Uterus (tissue), 3 donors: ENCODE measurements at regions not wholly inside any gene's neighbourhood (a gene's known extent, or its start where the extent isn't known, plus 50 kb on each side); places are given as distances from the start of the nearest gene placed in this dataset.
"Not testable (repeated sequence)": the region's sequence is repeated elsewhere in the genome, so short reads cannot be mapped to it uniquely, and the experiment has no call there.

Experiments used
- DNase-seq, 2 donors: peaks; one replicate each; pipeline ENCODE4 v3.0.0-alpha.2; 2019 to 2020
- H3K27ac ChIP-seq, 2 donors: fragments of 200-600 bp; sonication (generic); 1 replicate in 1 of 2; 2 replicates in 1 of 2; pipeline ENCODE4 v1.5.1; 2016 to 2018
- H3K27me3 ChIP-seq, 2 donors: fragments of 200-600 bp; sonication (generic); one replicate each; pipeline ENCODE4 v1.5.1; 2018 to 2019; ENCODE audit warnings: control low read depth in 1 of 2
- H3K36me3 ChIP-seq, 2 donors: fragments of 200-600 bp; sonication (generic); one replicate each; pipeline ENCODE4 v1.5.1; 2019; ENCODE audit warnings: control low read depth in 1 of 2
- H3K4me1 ChIP-seq, 2 donors: fragments of 200-600 bp; sonication (generic); one replicate each; pipeline ENCODE4 v1.5.1; 2018 to 2019; ENCODE audit warnings: control low read depth in 1 of 2
- H3K4me3 ChIP-seq, 2 donors: fragments of 200-600 bp; sonication (generic); 1 replicate in 1 of 2; 2 replicates in 1 of 2; pipeline ENCODE4 v1.5.1; 2018 to 2019; ENCODE audit warnings: mild to moderate bottlenecking in 1 of 2
- H3K9me3 ChIP-seq, 2 donors: fragments of 200-600 bp; sonication (generic); one replicate each; pipeline ENCODE4 v1.5.1; 2019; ENCODE audit warnings: control low read depth in 1 of 2
- POLR2A ChIP-seq, 2 donors: fragments of 450-650 bp; IDR thresholded peaks; one replicate each; pipeline ENCODE4 v1.6.1; 2016; ENCODE audit warnings: antibody characterized with exemption in 2 of 2, mild to moderate bottlenecking in 1 of 2, moderate library complexity in 1 of 2
- intact Hi-C: fragments of 100-400 bp; cut with DNase I; formaldehyde crosslinking; loops from one replicate; pipeline ENCODE4 v1.15.1; 2023; ENCODE audit warnings: low total_unique reads
- TF ChIP-seq, protein P1 (sequence below), 4 experiments: fragments of 200-600 bp in 2 of 4; fragments of 450-650 bp in 2 of 4; sonication (generic) in 2 of 4; IDR thresholded peaks; one replicate each; pipeline ENCODE4 v1.5.1; 2016 to 2019; ENCODE audit warnings: antibody characterized with exemption in 4 of 4, mild to moderate bottlenecking in 2 of 4, moderate library complexity in 1 of 4
- donor health status: DM: yes; HTN: yes; CAD: no.

DNA sequence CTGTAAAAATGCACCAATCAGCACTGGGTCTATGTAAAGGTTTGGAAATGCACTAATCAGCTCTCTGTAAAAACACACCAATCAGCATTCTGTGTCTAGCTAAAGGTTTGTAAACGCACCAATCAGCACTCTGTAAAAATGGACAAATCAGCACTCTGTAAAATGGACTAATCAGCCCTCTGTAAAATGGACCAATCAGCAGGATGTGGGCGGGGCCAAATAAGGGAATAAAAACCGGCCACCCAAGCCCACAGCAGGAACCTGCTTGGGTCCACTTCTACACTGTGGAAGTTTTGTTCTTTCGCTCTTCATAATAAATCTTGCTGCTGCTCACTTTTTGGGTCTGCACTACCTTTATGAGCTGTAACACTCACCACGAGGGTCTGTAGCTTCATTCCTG is 101.0 kb downstream of the SMC2 start:
- H3K4me1 ChIP-seq, H3K27ac ChIP-seq, H3K9me3 ChIP-seq, DNase-seq, H3K36me3 ChIP-seq, H3K4me3 ChIP-seq, intact Hi-C loops, H3K27me3 ChIP-seq: not testable (repeated sequence)

GRCh38 chr9:104200456-104200994 is 106.4 kb downstream of the SMC2 start:
- no peak overlapping the region for H3K27ac ChIP-seq
- no peaks in the 10 kb centered on the region for H3K36me3 ChIP-seq
- no peaks in the 10 kb centered on the region for H3K9me3 ChIP-seq
- no peak overlapping the region for H3K4me3 ChIP-seq
- H3K27me3 ChIP-seq = no peaks in the 10 kb centered on the region
- no peak for DNase-seq
- intact Hi-C loops = no loop called here
- no peaks in the 10 kb centered on the region for H3K4me1 ChIP-seq
- no peak for TF ChIP-seq POLR2A (IDR thresholded peaks at IDR 0.05)
- TF ChIP-seq, protein P1, sequence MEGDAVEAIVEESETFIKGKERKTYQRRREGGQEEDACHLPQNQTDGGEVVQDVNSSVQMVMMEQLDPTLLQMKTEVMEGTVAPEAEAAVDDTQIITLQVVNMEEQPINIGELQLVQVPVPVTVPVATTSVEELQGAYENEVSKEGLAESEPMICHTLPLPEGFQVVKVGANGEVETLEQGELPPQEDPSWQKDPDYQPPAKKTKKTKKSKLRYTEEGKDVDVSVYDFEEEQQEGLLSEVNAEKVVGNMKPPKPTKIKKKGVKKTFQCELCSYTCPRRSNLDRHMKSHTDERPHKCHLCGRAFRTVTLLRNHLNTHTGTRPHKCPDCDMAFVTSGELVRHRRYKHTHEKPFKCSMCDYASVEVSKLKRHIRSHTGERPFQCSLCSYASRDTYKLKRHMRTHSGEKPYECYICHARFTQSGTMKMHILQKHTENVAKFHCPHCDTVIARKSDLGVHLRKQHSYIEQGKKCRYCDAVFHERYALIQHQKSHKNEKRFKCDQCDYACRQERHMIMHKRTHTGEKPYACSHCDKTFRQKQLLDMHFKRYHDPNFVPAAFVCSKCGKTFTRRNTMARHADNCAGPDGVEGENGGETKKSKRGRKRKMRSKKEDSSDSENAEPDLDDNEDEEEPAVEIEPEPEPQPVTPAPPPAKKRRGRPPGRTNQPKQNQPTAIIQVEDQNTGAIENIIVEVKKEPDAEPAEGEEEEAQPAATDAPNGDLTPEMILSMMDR (IDR thresholded peaks at IDR 0.05) = no peak

- Histone ChIP-seq H3K36me3 (no peaks in the 10 kb centered on the region), H3K27ac (no peak overlapping the region), H3K4me1 (no peaks in the 10 kb centered on the region), H3K9me3 (no peaks in the 10 kb centered on the region), H3K27me3 (no peaks in the 10 kb centered on the region), H3K4me3 (no peak overlapping the region)
- intact Hi-C loops = no loop called here
- DNase-seq = no peak
- TF ChIP-seq, protein P1 (IDR thresholded peaks at IDR 0.05) = no peak
- no peak for TF ChIP-seq POLR2A (IDR thresholded peaks at IDR 0.05)
Measured at GRCh38 chr9:104206766-104207165, 112.7 kb downstream of the SMC2 start.

GRCh38 chr9:104209387-104209786 is 115.3 kb downstream of the SMC2 start:
- Histone ChIP-seq H3K27ac (no peak overlapping the region), H3K4me3 (no peak overlapping the region), H3K36me3 (no peaks in the 10 kb centered on the region), H3K9me3 (no peaks in the 10 kb centered on the region), H3K4me1 (no peaks in the 10 kb centered on the region), H3K27me3 (no peaks in the 10 kb centered on the region)
- intact Hi-C loops = no loop called here
- TF ChIP-seq POLR2A (IDR thresholded peaks at IDR 0.05) = no peak
- TF ChIP-seq, protein P1 (IDR thresholded peaks at IDR 0.05) = no peak
- no peak for DNase-seq

GRCh38 chr9:104227108-104227507 is 133.0 kb downstream of the SMC2 start:
- H3K9me3 ChIP-seq = no peaks in the 10 kb centered on the region
- TF ChIP-seq, protein P1 (IDR thresholded peaks at IDR 0.05) = no peak
- no peak for TF ChIP-seq POLR2A (IDR thresholded peaks at IDR 0.05)
- no peaks in the 10 kb centered on the region for H3K27me3 ChIP-seq
- no peak overlapping the region for H3K4me3 ChIP-seq
- DNase-seq = no peak
- no peaks in the 10 kb centered on the region for H3K4me1 ChIP-seq
- H3K27ac ChIP-seq = no peak overlapping the region
- no peaks in the 10 kb centered on the region for H3K36me3 ChIP-seq
- intact Hi-C loops = no loop called here

DNA sequence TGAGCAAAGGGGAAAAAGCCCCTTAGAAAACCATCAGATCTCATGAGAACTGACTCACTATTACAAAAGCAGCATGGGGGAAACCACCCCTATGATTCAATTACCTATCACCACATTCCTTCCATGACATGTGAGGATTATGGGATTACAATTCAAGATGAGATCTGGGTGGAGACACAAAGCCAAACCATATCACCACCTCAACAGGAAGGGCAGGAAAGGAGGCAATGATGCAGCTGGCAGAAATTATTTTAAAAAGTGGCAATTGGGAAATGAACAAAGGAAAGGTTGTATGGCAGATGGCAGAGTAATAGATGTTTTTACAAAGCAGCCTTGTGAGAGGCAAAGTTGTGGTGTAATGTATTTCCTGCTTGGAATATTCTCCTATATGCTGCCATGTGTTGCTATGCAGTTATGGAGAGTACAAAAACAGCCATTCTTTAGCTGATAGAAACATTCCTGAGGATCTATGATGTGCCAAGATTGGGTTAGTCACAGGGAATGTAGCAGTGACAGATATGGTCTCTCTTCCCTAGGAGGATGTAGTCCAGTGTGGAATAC is 138.8 kb downstream of the SMC2 start:
- Histone ChIP-seq H3K4me3 (no peak overlapping the region), H3K27me3 (no peaks in the 10 kb centered on the region), H3K36me3 (no peaks in the 10 kb centered on the region), H3K9me3 (no peaks in the 10 kb centered on the region), H3K4me1 (no peaks in the 10 kb centered on the region), H3K27ac (no peak overlapping the region)
- no peak for DNase-seq
- intact Hi-C loops = no loop called here
- no peak for TF ChIP-seq POLR2A (IDR thresholded peaks at IDR 0.05)
